Fibroblast of lung (primary cell): ENCODE measurements at regions not wholly inside any gene's neighbourhood (a gene's known extent, or its start where the extent isn't known, plus 50 kb on each side); places are given as distances from the start of the nearest gene placed in this dataset.

Source experiments
- CTCF ChIP-seq, 2 donors: IDR thresholded peaks in 1 of 2; conservative IDR thresholded peaks in 1 of 2; 1 replicate in 1 of 2; 2 replicates in 1 of 2; pipeline ENCODE4 v1.5.1; 2011 to 2012; ENCODE audit warnings: low read length in 2 of 2, control low read depth in 1 of 2, inconsistent platforms in 1 of 2, low read depth in 1 of 2, mild to moderate bottlenecking in 1 of 2
- EZH2 ChIP-seq: IDR thresholded peaks from 2 replicates; pipeline ENCODE4 v1.5.1; 2012; ENCODE audit warnings: low read length, control low read depth, mild to moderate bottlenecking; ENCODE audit errors: missing control alignments

- TF ChIP-seq CTCF (conservative IDR thresholded peaks at IDR 0.05 in 1 of 2, IDR thresholded peaks at IDR 0.05 in 1 of 2; ENCODE audit: low read depth in 1 of 2, low read length in 2 of 2) (no peak), EZH2 (no peak)
Measured at GRCh38 chr15:66832664-66833063, 130.6 kb downstream of the SMAD6 start.
